PC-3 (cell line): ENCODE measurements at regions not wholly inside any gene's neighbourhood (a gene's known extent, or its start where the extent isn't known, plus 50 kb on each side); places are given as distances from the start of the nearest gene placed in this dataset.
A peak's percentile ranks its signal among the peaks of the same experiment; 100 is the strongest.

ENCODE experiments used
- ATAC-seq: fragments of 200-7000 bp; cut with Tn5 transposase; 2 replicates; pipeline ENCODE4 v1.9.1; 2020; ENCODE audit warnings: mild to moderate bottlenecking, moderate library complexity
- BruUV-seq: library from RNA; stranded (reverse); fragments of 400-500 nt; replicated peaks from 2 replicates; lab custom pipeline; 2021; lab: Mats Ljungman, UMichigan
- CTCF ChIA-PET: fragments of 300-600 bp; sonication (Branson Sonifier 250); formaldehyde crosslinking; loops from one replicate; lab custom pipeline; 2022; ENCODE audit warnings: antibody characterized with exemption; lab: Charles Lee
- POLR2A ChIA-PET: fragments of 300-600 bp; sonication (Branson Sonifier 250); formaldehyde crosslinking; loops from one replicate; lab custom pipeline; 2022; ENCODE audit warnings: antibody characterized with exemption; ENCODE audit not compliant: unreplicated experiment; lab: Charles Lee
- DNase-seq: peaks from one replicate; pipeline ENCODE4 v3.0.0-alpha.2; 2015
- H2AFZ ChIP-seq: fragments of 300-600 bp; sonication (generic); 2 replicates; pipeline ENCODE4 v1.6.0; 2016; ENCODE audit warnings: antibody characterized with exemption, low read length
- H3F3A ChIP-seq: fragments of 300-600 bp; sonication (generic); one replicate; pipeline ENCODE4 v1.6.0; 2017; ENCODE audit warnings: antibody characterized with exemption, low read length, control low read depth, mild to moderate bottlenecking; ENCODE audit not compliant: unreplicated experiment
- H3K27ac ChIP-seq: fragments of 300-600 bp; sonication (generic); 2 replicates; pipeline ENCODE4 v1.5.1; 2016; ENCODE audit warnings: mild to moderate bottlenecking, low read length
- H3K27me3 ChIP-seq: fragments of 300-600 bp; sonication (generic); 2 replicates; pipeline ENCODE4 v1.6.1; 2016; ENCODE audit warnings: low read length, mixed read lengths
- H3K36me3 ChIP-seq: fragments of 300-600 bp; sonication (generic); 2 replicates; pipeline ENCODE4 v1.6.1; 2016; ENCODE audit warnings: low read depth, mixed run types, low read length, mixed read lengths
- H3K4me1 ChIP-seq: fragments of 300-600 bp; sonication (generic); 2 replicates; pipeline ENCODE4 v1.5.1; 2016; ENCODE audit warnings: low read length; ENCODE audit not compliant: insufficient read depth
- H3K4me2 ChIP-seq: fragments of 300-600 bp; sonication (generic); 2 replicates; pipeline ENCODE4 v1.6.0; 2016; ENCODE audit warnings: low read length
- H3K4me3 ChIP-seq: fragments of 300-600 bp; sonication (generic); 2 replicates; pipeline ENCODE4 v1.5.1; 2016; ENCODE audit warnings: mild to moderate bottlenecking, low read length, mixed read lengths
- H3K79me2 ChIP-seq: fragments of 300-600 bp; sonication (generic); 2 replicates; pipeline ENCODE4 v1.6.1; 2017; ENCODE audit warnings: low read length, mixed read lengths
- H3K9ac ChIP-seq: fragments of 300-600 bp; sonication (generic); 2 replicates; pipeline ENCODE4 v1.6.0; 2016; ENCODE audit warnings: mild to moderate bottlenecking, low read length
- H3K9me2 ChIP-seq: fragments of 300-600 bp; sonication (generic); replicated peaks from 2 replicates; pipeline ENCODE4 v1.6.1; 2016; ENCODE audit warnings: mixed run types, low read length, mixed read lengths
- H3K9me3 ChIP-seq: fragments of 300-600 bp; sonication (generic); 2 replicates; pipeline ENCODE4 v1.6.1; 2016; ENCODE audit warnings: low read length, mixed read lengths
- H4K20me1 ChIP-seq: fragments of 300-600 bp; sonication (generic); 2 replicates; pipeline ENCODE4 v1.6.1; 2016; ENCODE audit warnings: low read length, mixed read lengths
- EZH2 ChIP-seq: fragments of 300-600 bp; sonication (generic); IDR thresholded peaks from one replicate; pipeline ENCODE4 v1.6.1; 2017; ENCODE audit warnings: antibody characterized with exemption, mild to moderate bottlenecking, low read length; ENCODE audit not compliant: unreplicated experiment
- EZH2phosphoT487 ChIP-seq: fragments of 300-600 bp; sonication (generic); IDR thresholded peaks from 2 replicates; pipeline ENCODE4 v1.6.1; 2018; ENCODE audit warnings: mild to moderate bottlenecking, antibody characterized with exemption, low read length, borderline replicate concordance
- intact Hi-C: fragments of 100-400 bp; cut with micrococcal nuclease; formaldehyde crosslinking; loops from 2 replicates; pipeline ENCODE4 v1.9.0; 2023
- TF ChIP-seq, protein P1 (sequence below): fragments of 300-600 bp; sonication (generic); conservative IDR thresholded peaks from 2 replicates; pipeline ENCODE4 v1.5.1; 2017; ENCODE audit warnings: antibody characterized with exemption, low read depth, mild to moderate bottlenecking, low read length

DNA sequence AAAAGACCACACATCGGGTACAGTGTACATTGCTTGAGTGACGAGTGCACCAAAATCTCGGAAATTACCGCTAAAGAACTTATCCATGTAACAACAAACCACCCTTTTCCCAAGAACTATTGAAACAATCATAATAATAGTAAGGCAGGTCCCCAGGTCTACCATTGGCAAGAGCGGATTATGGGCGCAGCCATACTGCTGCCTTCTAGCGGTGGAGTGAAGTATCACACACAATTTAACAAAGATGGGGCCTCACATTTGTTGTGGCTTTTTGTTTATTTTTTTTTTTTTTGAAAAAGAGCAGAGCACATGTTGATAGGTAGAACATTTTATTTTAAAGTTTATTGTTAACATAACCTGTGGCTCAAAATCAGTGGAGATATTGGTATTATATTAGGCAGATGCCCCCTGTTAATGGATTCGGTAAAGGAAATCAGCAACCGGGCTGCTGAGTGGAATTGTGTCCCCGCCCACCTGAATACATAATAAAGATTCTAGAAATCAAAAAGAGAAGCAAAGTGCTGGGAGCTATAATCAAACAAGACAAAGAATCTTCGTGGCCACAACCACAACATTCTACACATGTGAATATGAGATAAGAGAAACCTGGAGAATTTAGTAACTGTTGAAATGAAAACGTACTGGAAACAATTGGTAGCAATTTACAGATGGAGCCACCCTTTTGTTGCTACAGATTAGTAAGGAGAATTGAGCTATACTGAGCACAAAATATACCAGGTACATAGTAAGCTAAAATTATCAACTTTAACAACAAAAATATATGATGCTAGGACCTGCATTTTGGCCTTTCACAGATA is 94.2 kb upstream of the EXOC2 start:
- Histone ChIP-seq H3K9me2 (no peaks in the 10 kb centered on the region), H3K79me2 (no peaks in the 10 kb centered on the region), H3K4me2 (no peak overlapping the region), H3K4me1 (no peaks in the 10 kb centered on the region), H4K20me1 (no peaks in the 10 kb centered on the region), H3F3A (no peaks in the 10 kb centered on the region), H3K27ac (no peak overlapping the region), H3K36me3 (no peaks in the 10 kb centered on the region), H3K9ac (no peak overlapping the region), H3K9me3 (no peaks in the 10 kb centered on the region), H3K4me3 (no peak overlapping the region), H3K27me3 (peaks cover 37% of the 10 kb centered on the region), H2AFZ (no peak overlapping the region)
- intact Hi-C loops: loop anchor here (1.0 kb wide), 1 partner anchor 194 kb away; no protein-coding TSS in a partner anchor
- ChIA-PET POLR2A (no interaction called here), CTCF (no interaction called here)
- no TSS peak for BruUV-seq
- DNase-seq: peak; percentile 57
- TF ChIP-seq, protein P1, sequence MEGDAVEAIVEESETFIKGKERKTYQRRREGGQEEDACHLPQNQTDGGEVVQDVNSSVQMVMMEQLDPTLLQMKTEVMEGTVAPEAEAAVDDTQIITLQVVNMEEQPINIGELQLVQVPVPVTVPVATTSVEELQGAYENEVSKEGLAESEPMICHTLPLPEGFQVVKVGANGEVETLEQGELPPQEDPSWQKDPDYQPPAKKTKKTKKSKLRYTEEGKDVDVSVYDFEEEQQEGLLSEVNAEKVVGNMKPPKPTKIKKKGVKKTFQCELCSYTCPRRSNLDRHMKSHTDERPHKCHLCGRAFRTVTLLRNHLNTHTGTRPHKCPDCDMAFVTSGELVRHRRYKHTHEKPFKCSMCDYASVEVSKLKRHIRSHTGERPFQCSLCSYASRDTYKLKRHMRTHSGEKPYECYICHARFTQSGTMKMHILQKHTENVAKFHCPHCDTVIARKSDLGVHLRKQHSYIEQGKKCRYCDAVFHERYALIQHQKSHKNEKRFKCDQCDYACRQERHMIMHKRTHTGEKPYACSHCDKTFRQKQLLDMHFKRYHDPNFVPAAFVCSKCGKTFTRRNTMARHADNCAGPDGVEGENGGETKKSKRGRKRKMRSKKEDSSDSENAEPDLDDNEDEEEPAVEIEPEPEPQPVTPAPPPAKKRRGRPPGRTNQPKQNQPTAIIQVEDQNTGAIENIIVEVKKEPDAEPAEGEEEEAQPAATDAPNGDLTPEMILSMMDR: peak; percentile 86
- TF ChIP-seq EZH2phosphoT487: no peak
- ATAC-seq: no peak

DNA sequence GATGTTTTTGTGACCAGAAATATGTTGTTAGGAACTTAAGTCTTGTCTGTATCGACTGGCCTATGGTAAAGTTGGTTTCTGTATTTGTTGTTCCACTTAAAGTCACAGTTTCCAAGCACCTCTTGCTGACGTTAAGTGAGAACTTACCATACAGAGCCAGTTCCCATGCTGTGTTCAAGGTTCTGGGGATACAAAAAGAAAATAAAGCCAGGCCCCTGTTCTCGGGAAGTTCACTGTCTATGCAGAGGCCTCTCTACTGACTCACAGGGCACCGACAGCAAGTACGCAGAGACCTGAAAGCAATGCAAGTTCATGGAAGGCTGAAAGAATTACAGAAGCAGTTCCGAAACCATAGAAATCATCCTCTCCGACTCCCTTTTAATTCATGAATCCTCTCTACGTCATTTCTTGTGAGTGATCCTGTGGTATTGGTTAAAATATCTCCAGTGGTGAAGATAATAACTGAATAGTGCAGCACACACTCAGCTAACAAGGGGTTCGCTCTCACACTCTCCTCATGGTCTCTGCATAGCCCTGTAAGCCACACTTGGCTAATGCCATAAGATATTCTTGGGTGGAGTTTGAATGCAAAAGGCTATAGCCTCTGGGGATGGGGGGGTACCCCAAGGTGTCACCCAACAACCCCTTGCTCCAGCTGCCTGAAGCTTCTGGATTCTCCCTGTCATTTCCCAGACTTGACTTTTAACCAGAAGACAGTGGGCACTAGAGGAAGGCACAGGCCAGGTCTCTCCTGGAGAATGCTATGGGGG is 91.2 kb upstream of the EXOC2 start:
- POLR2A ChIA-PET: no interaction called here
- Histone ChIP-seq H3K79me2 (no peaks in the 10 kb centered on the region), H3K4me2 (no peak overlapping the region), H3K9me2 (no peaks in the 10 kb centered on the region), H3K4me1 (no peaks in the 10 kb centered on the region), H3K27ac (no peak overlapping the region), H4K20me1 (no peaks in the 10 kb centered on the region), H3K9ac (no peak overlapping the region), H3K9me3 (no peaks in the 10 kb centered on the region), H3F3A (no peaks in the 10 kb centered on the region), H3K4me3 (no peak overlapping the region), H3K36me3 (no peaks in the 10 kb centered on the region), H2AFZ (no peak overlapping the region), H3K27me3 (peaks cover 46% of the 10 kb centered on the region)
- TF ChIP-seq EZH2: no peak
- TF ChIP-seq, protein P1: no peak
- no peak for TF ChIP-seq EZH2phosphoT487
- no peak for ATAC-seq
- CTCF ChIA-PET: no interaction called here
- no peak for DNase-seq
- BruUV-seq: no TSS peak
- intact Hi-C loops: no loop called here

DNA sequence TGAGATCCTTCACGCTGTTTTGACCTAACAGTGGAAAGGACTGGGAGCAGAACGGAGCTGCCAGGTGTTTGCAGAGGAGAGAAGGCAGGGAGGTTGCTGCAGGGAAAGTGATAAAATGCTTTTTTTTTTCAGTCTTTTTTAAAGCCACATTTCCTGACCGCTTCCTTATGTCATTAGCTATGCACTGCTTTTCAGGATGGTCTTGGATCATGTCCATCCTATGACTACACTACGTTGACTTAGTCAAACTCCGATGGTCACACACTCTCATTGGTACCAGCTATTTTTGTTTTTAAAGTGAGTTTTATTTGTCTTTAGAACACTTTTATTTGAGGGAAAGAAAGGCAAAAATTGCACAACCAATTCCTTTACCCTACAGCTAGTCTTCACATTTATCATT is 89.2 kb upstream of the EXOC2 start:
- H4K20me1 ChIP-seq: no peaks in the 10 kb centered on the region
- intact Hi-C loops: no loop called here
- TF ChIP-seq EZH2phosphoT487: no peak
- TF ChIP-seq, protein P1: no peak
- no peak for TF ChIP-seq EZH2
- ATAC-seq (no peak), DNase-seq (peak; percentile 19)
- no peaks in the 10 kb centered on the region for H3K9me2 ChIP-seq
- CTCF ChIA-PET: no interaction called here
- no TSS peak for BruUV-seq
- no peak overlapping the region for H3K4me2 ChIP-seq
- H3K79me2 ChIP-seq: no peaks in the 10 kb centered on the region
- H3K27ac ChIP-seq: no peak overlapping the region
- POLR2A ChIA-PET: interaction anchor here (0.6 kb wide), 1 partner anchor 10 kb away, joined by 3 read pairs; no protein-coding TSS in a partner anchor
- no peaks in the 10 kb centered on the region for H3K9me3 ChIP-seq
- H3K9ac ChIP-seq: no peak overlapping the region
- peaks cover 65% of the 10 kb centered on the region for H3K27me3 ChIP-seq
- H3K4me3 ChIP-seq: no peak overlapping the region
- no peak overlapping the region for H2AFZ ChIP-seq
- H3F3A ChIP-seq: no peaks in the 10 kb centered on the region
- H3K4me1 ChIP-seq: no peaks in the 10 kb centered on the region
- H3K36me3 ChIP-seq: no peaks in the 10 kb centered on the region
